OCI-LY7 (cell line): ENCODE measurements at regions not wholly inside any gene's neighbourhood (a gene's known extent, or its start where the extent isn't known, plus 50 kb on each side); places are given as distances from the start of the nearest gene placed in this dataset.

Experiments
- BruUV-seq: library from RNA; stranded (reverse); fragments of 400-500 nt; replicated peaks from 2 replicates; lab custom pipeline; 2021; lab: Mats Ljungman, UMichigan
- CTCF ChIA-PET: fragments of 300-600 bp; sonication (Branson Sonifier 250); formaldehyde crosslinking; loops from one replicate; lab custom pipeline; 2022; ENCODE audit warnings: antibody characterized with exemption; ENCODE audit not compliant: unreplicated experiment; lab: Charles Lee
- POLR2A ChIA-PET: fragments of 300-600 bp; sonication (Branson Sonifier 250); formaldehyde crosslinking; loops from one replicate; lab custom pipeline; 2022; ENCODE audit warnings: antibody characterized with exemption; lab: Charles Lee
- DNase-seq: peaks from one replicate; pipeline ENCODE4 v3.0.0-alpha.2; 2015; ENCODE audit warnings: low spot score
- H2AFZ ChIP-seq: fragments of 200-600 bp; sonication (generic), shearing (Covaris generic); 2 replicates; pipeline ENCODE4 v1.6.1; 2014; ENCODE audit warnings: mild to moderate bottlenecking, antibody characterized with exemption, low read length, moderate library complexity
- H3K27ac ChIP-seq: fragments of 200-600 bp; sonication (generic); 2 replicates; pipeline ENCODE4 v1.5.1; 2014; ENCODE audit warnings: mixed run types, low read depth, mild to moderate bottlenecking, moderate library complexity, low read length, inconsistent platforms; ENCODE audit not compliant: poor library complexity, severe bottlenecking
- H3K36me3 ChIP-seq: fragments of 200-600 bp; sonication (generic); 2 replicates; pipeline ENCODE4 v1.6.1; 2014; ENCODE audit warnings: mild to moderate bottlenecking, antibody characterized with exemption, low read length, moderate library complexity, mixed read lengths; ENCODE audit not compliant: insufficient read depth
- H3K4me1 ChIP-seq: fragments of 200-600 bp; sonication (generic); 2 replicates; pipeline ENCODE4 v1.5.1; 2014; ENCODE audit warnings: mild to moderate bottlenecking, low read length; ENCODE audit not compliant: insufficient read depth, poor library complexity, severe bottlenecking
- H3K4me2 ChIP-seq: fragments of 200-600 bp; sonication (generic); 2 replicates; pipeline ENCODE4 v1.6.1; 2014; ENCODE audit warnings: mild to moderate bottlenecking, low read length
- H3K4me3 ChIP-seq: fragments of 200-600 bp; sonication (generic); 2 replicates; pipeline ENCODE4 v1.5.1; 2014; ENCODE audit warnings: mild to moderate bottlenecking, low read depth, low read length; ENCODE audit not compliant: poor library complexity, severe bottlenecking
- H3K79me2 ChIP-seq: fragments of 200-600 bp; sonication (generic); 2 replicates; pipeline ENCODE4 v1.6.1; 2016; ENCODE audit warnings: low read depth, mild to moderate bottlenecking, low read length, moderate library complexity, mixed read lengths; ENCODE audit not compliant: insufficient read depth
- H3K9me2 ChIP-seq: fragments of 200-600 bp; sonication (generic); 2 replicates; pipeline ENCODE4 v1.6.1; 2016; ENCODE audit warnings: mild to moderate bottlenecking, low read length, mixed read lengths; ENCODE audit not compliant: insufficient read depth
- H3K9me3 ChIP-seq: fragments of 200-600 bp; sonication (generic); 2 replicates; pipeline ENCODE4 v1.6.1; 2014; ENCODE audit warnings: mild to moderate bottlenecking, mixed run types, low read length, mixed read lengths
- H4K20me1 ChIP-seq: fragments of 200-600 bp; sonication (generic); 2 replicates; pipeline ENCODE4 v1.6.1; 2014; ENCODE audit warnings: mild to moderate bottlenecking, antibody characterized with exemption, low read length, moderate library complexity, mixed read lengths; ENCODE audit not compliant: insufficient read depth
- EZH2phosphoT487 ChIP-seq: fragments of 200-600 bp; sonication (generic); IDR thresholded peaks from 2 replicates; pipeline ENCODE4 v1.6.1; 2018; ENCODE audit warnings: low read depth, borderline replicate concordance, mild to moderate bottlenecking, mixed run types, antibody characterized with exemption, low read length, moderate library complexity, mixed read lengths
- intact Hi-C: fragments of 100-400 bp; cut with micrococcal nuclease; formaldehyde crosslinking; loops from one replicate; pipeline ENCODE4 v1.10.0; 2022; ENCODE audit not compliant: unreplicated experiment
- TF ChIP-seq, protein P1 (sequence below): fragments of 200-600 bp; sonication (generic); conservative IDR thresholded peaks from 2 replicates; pipeline ENCODE4 v1.5.1; 2014; ENCODE audit warnings: mild to moderate bottlenecking, antibody characterized with exemption, low read length, moderate library complexity, mixed read lengths

DNA sequence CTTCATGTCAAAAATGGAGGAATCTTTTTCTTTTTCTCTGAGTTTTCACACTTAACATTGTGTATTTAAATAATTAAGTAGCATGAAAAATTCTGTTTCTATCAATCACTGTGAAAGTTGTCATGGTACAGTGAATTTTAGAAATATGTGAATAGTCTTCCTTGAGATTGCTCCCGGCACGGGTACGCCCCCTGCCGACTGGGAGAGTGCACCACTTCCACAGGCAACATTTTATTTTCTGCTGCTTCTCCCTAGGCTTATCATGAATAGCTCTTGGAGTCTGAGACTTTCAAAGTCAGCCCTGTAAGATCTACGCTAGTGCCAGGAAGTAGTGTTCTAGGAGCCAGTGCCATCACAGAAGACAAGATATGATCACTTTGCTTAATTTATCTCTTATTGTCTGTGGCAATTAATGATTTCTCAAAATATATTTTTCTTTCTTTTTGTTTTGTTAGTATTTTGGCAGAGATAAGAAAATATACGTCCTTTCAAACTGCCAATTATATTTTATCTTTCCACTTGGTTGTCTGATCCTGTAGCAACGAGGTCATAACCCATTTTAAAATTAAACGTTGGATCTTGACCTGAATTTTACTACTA lies 763.8 kb upstream of the AADAT start:
- intact Hi-C loops, result loop anchor here (1.0 to 5.0 kb wide), 3 partner anchors 261 to 716 kb away; no protein-coding TSS in a partner anchor
- Histone ChIP-seq H3K27ac (no peak overlapping the region), H3K4me3 (no peak overlapping the region), H4K20me1 (no peaks in the 10 kb centered on the region), H3K4me2 (no peak overlapping the region), H2AFZ (no peak overlapping the region), H3K36me3 (no peaks in the 10 kb centered on the region), H3K4me1 (no peaks in the 10 kb centered on the region), H3K9me3 (no peaks in the 10 kb centered on the region), H3K9me2 (no peaks in the 10 kb centered on the region), H3K79me2 (no peaks in the 10 kb centered on the region)
- DNase-seq, result peak; percentile 45
- ChIA-PET CTCF (no interaction called here), POLR2A (no interaction called here)
- TF ChIP-seq EZH2phosphoT487, result no peak
- TF ChIP-seq, protein P1, sequence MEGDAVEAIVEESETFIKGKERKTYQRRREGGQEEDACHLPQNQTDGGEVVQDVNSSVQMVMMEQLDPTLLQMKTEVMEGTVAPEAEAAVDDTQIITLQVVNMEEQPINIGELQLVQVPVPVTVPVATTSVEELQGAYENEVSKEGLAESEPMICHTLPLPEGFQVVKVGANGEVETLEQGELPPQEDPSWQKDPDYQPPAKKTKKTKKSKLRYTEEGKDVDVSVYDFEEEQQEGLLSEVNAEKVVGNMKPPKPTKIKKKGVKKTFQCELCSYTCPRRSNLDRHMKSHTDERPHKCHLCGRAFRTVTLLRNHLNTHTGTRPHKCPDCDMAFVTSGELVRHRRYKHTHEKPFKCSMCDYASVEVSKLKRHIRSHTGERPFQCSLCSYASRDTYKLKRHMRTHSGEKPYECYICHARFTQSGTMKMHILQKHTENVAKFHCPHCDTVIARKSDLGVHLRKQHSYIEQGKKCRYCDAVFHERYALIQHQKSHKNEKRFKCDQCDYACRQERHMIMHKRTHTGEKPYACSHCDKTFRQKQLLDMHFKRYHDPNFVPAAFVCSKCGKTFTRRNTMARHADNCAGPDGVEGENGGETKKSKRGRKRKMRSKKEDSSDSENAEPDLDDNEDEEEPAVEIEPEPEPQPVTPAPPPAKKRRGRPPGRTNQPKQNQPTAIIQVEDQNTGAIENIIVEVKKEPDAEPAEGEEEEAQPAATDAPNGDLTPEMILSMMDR, result peak; percentile 93
- no TSS peak for BruUV-seq

DNA sequence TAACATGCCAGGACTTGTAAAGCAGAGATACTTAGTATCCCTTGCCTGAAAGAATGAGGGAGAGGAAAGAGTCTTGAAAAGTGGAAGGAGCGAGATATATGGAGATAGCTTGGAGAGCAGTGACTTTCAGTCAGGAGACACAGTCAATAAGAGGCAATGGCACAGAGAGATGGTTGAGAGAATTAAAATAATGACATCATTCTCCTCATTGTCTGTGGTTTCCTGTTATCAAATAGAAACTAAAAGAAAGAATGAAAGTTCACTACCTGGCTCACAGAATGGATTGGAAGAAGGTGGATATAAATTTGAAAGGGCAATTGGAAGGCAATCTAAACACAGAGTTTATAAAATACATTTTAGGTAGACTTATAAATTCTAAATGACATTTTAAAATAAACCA lies 760.2 kb upstream of the AADAT start:
- no peaks in the 10 kb centered on the region for H4K20me1 ChIP-seq
- no peak overlapping the region for H2AFZ ChIP-seq
- no peak overlapping the region for H3K4me2 ChIP-seq
- H3K4me1 ChIP-seq, result no peaks in the 10 kb centered on the region
- H3K9me3 ChIP-seq, result no peaks in the 10 kb centered on the region
- ChIA-PET POLR2A (no interaction called here), CTCF (no interaction called here)
- TF ChIP-seq EZH2phosphoT487, result no peak
- TF ChIP-seq, protein P1, result no peak
- intact Hi-C loops, result loop anchor here (5.0 kb wide), 2 partner anchors 258 to 713 kb away; no protein-coding TSS in a partner anchor
- H3K9me2 ChIP-seq, result no peaks in the 10 kb centered on the region
- no peak for DNase-seq
- BruUV-seq, result no TSS peak
- H3K4me3 ChIP-seq, result no peak overlapping the region
- H3K79me2 ChIP-seq, result no peaks in the 10 kb centered on the region
- H3K36me3 ChIP-seq, result no peaks in the 10 kb centered on the region
- H3K27ac ChIP-seq, result no peak overlapping the region

DNA sequence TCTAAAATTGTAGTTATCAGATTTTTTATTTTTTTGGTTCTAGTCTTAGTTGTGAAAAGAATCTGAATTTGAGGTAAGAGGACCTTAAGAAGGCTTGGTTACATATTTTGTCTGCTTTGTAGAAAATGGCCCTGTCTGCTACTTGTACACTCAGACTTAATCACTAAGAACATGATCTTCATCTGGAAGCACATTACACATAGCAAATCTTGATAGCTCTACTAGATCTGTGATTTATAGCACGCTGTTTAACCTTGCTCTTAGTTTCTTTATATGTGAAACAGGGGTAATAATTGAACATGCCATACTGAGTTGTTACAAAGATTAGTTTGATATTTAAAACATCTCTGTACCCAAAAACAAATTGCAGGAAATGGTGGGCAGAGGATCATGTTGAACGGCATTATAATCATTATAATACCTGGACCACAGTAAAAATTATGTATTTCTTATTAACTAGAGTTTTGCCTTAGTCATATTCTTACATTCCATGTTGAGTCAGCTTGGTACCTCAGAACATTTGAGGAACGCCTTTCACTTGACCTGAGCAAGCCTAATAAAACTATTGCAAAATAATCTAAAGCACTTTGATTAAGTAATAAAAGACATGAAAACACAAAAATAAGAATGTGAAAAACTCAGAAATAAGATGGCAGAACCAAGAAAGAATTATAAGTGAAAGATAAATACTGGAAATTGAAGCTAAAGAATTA lies 738.0 kb upstream of the AADAT start:
- TF ChIP-seq, protein P1, result no peak
- TF ChIP-seq EZH2phosphoT487, result no peak
- no peaks in the 10 kb centered on the region for H3K9me2 ChIP-seq
- CTCF ChIA-PET, result no interaction called here

More for the DNA sequence above, 738.0 kb upstream of the AADAT start:
- POLR2A ChIA-PET, result interaction anchor here (0.7 kb wide), 1 partner anchor 746 kb away, joined by 4 read pairs; no protein-coding TSS in a partner anchor
- H4K20me1 ChIP-seq, result no peaks in the 10 kb centered on the region
- no peak overlapping the region for H2AFZ ChIP-seq
- no peaks in the 10 kb centered on the region for H3K4me1 ChIP-seq
- intact Hi-C loops, result no loop called here
- no peak for DNase-seq
- H3K79me2 ChIP-seq, result no peaks in the 10 kb centered on the region
- no TSS peak for BruUV-seq
- H3K4me3 ChIP-seq, result no peak overlapping the region
- no peak overlapping the region for H3K27ac ChIP-seq
- H3K9me3 ChIP-seq, result no peaks in the 10 kb centered on the region
- no peaks in the 10 kb centered on the region for H3K36me3 ChIP-seq
- H3K4me2 ChIP-seq, result no peak overlapping the region
